ENCODE measurements at regions not wholly inside any gene's neighbourhood (a gene's known extent, or its start where the extent isn't known, plus 50 kb on each side); places are given as distances from the start of the nearest gene placed in this dataset.

DNA sequence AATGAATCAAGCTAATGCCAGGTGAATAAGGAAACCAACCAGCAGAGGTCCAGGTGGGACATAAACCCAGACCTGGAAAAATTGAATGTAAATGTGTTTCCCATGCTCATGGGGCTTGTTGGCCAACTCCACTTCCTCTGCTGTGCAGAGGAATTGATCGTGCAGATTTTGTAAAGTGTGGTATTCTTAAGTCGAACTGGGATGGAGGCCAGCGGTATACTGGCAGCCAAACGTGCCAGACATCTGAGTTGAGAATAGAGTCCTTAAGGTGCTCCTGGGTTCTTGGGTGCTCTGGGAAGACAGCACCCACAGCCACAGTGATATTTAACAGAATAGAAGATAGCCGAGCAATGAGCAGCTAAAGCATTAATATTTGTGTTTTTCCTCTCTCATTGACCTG is 146.5 kb upstream of the LGALSL start:
- no peak for TF ChIP-seq EZH2 (IDR thresholded peaks at IDR 0.05; ENCODE audit: borderline replicate concordance)
- TF ChIP-seq, protein P1, sequence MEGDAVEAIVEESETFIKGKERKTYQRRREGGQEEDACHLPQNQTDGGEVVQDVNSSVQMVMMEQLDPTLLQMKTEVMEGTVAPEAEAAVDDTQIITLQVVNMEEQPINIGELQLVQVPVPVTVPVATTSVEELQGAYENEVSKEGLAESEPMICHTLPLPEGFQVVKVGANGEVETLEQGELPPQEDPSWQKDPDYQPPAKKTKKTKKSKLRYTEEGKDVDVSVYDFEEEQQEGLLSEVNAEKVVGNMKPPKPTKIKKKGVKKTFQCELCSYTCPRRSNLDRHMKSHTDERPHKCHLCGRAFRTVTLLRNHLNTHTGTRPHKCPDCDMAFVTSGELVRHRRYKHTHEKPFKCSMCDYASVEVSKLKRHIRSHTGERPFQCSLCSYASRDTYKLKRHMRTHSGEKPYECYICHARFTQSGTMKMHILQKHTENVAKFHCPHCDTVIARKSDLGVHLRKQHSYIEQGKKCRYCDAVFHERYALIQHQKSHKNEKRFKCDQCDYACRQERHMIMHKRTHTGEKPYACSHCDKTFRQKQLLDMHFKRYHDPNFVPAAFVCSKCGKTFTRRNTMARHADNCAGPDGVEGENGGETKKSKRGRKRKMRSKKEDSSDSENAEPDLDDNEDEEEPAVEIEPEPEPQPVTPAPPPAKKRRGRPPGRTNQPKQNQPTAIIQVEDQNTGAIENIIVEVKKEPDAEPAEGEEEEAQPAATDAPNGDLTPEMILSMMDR (IDR thresholded peaks at IDR 0.05; ENCODE audit: poor library complexity): no peak
